ENCODE measurements at regions not wholly inside any gene's neighbourhood (a gene's known extent, or its start where the extent isn't known, plus 50 kb on each side); places are given as distances from the start of the nearest gene placed in this dataset.
"Not testable (repeated sequence)": the region's sequence is repeated elsewhere in the genome, so short reads cannot be mapped to it uniquely, and the experiment has no call there.

- Histone ChIP-seq H2AFZ (replicated peaks; ENCODE audit: low read length, poor library complexity) (no peak overlapping the region), H3K4ac (ENCODE audit: low read depth, low read length) (no peak overlapping the region), H3K79me1 (ENCODE audit: low read depth in 1 of 2, low read length in 2 of 2) (no peaks in the 10 kb centered on the region), H2BK15ac (ENCODE audit: low read depth, low read length) (no peak overlapping the region), H3K4me3 (ENCODE audit: insufficient read depth, low read depth, low read length) (no peak overlapping the region), H2AK5ac (ENCODE audit: low read depth, low read length) (no peak overlapping the region), H3K9me3 (ENCODE audit: control insufficient read depth, insufficient read depth, low read length) (peaks cover 7% of the 10 kb centered on the region), H3K4me2 (ENCODE audit: low read depth, low read length) (no peak overlapping the region), H3K4me1 (ENCODE audit: control insufficient read depth, insufficient read depth, low read length) (no peaks in the 10 kb centered on the region), H3K36me3 (ENCODE audit: control insufficient read depth, insufficient read depth, low read length) (no peaks in the 10 kb centered on the region), H3K27me3 (ENCODE audit: control insufficient read depth, insufficient read depth, low read length) (no peaks in the 10 kb centered on the region), H4K5ac (ENCODE audit: low read depth, low read length) (no peak overlapping the region), H2BK5ac (ENCODE audit: low read depth, low read length, poor library complexity, severe bottlenecking) (no peak overlapping the region), H3K18ac (ENCODE audit: low read depth, low read length) (no peak overlapping the region), H4K91ac (ENCODE audit: insufficient read depth, low read depth, low read length) (no peak overlapping the region), H2BK120ac (ENCODE audit: low read depth, low read length) (no peak overlapping the region), H4K8ac (ENCODE audit: low read depth in 2 of 2, low read length in 2 of 2) (no peak overlapping the region), H2AK9ac (replicated peaks; ENCODE audit: low read depth, low read length, poor library complexity) (no peak overlapping the region), H4K20me1 (ENCODE audit: insufficient read depth, low read length) (no peaks in the 10 kb centered on the region), H3K9me1 (ENCODE audit: insufficient read depth, low read length) (no peaks in the 10 kb centered on the region), H3K23ac (ENCODE audit: low read depth, low read length) (no peak overlapping the region), H3K14ac (replicated peaks; ENCODE audit: low read depth, low read length) (no peak overlapping the region), H3K56ac (ENCODE audit: extremely low read depth, insufficient read depth, low read length) (no peak overlapping the region), H3K9ac (ENCODE audit: low read depth, low read length) (no peak overlapping the region), H2BK20ac (ENCODE audit: low read depth, low read length) (no peak overlapping the region), H3K27ac (ENCODE audit: insufficient read depth, low read length) (no peak overlapping the region)
- no TSS peak for BruUV-seq (replicated peaks)
- TF ChIP-seq CEBPB (IDR thresholded peaks at IDR 0.05; ENCODE audit: low read depth, low read length) (no peak), POLR2A (IDR thresholded peaks at IDR 0.05; ENCODE audit: low read depth, low read length) (no peak), BHLHE40 (IDR thresholded peaks at IDR 0.05; ENCODE audit: low read depth, low read length) (no peak), RFX5 (IDR thresholded peaks at IDR 0.05; ENCODE audit: low read depth, low read length) (no peak), SMC3 (IDR thresholded peaks at IDR 0.05; ENCODE audit: low read depth, low read length) (no peak), MXI1 (IDR thresholded peaks at IDR 0.05; ENCODE audit: borderline replicate concordance, low read depth, low read length) (no peak), USF2 (IDR thresholded peaks at IDR 0.05; ENCODE audit: low read depth, low read length) (no peak)
- in situ Hi-C loops (cut with MboI; ENCODE audit: low sequenced_read_pairs) = no loop called here
- CTCF ChIA-PET = no interaction called here
- POLR2A ChIA-PET (ENCODE audit: unreplicated experiment) = no interaction called here
- ATAC-seq (ENCODE audit: low read depth) (no peak), DNase-seq (no peak)
- intact Hi-C loops (cut with micrococcal nuclease) = no loop called here
- dilution Hi-C loops (cut with HindIII; ENCODE audit: low sequenced_read_pairs, unreplicated experiment) = no loop called here
- 53% methylated on average over 2 of the region's 5 CpGs; no CpG with 5 or more reads in 1 of the 2 experiments for WGBS, 2 experiments (ENCODE audit: extremely low coverage in 2 of 2, insufficient read length in 1 of 2)
Measured at GRCh38 chr7:54439391-54439790, 102.8 kb upstream of the VSTM2A start.

DNA sequence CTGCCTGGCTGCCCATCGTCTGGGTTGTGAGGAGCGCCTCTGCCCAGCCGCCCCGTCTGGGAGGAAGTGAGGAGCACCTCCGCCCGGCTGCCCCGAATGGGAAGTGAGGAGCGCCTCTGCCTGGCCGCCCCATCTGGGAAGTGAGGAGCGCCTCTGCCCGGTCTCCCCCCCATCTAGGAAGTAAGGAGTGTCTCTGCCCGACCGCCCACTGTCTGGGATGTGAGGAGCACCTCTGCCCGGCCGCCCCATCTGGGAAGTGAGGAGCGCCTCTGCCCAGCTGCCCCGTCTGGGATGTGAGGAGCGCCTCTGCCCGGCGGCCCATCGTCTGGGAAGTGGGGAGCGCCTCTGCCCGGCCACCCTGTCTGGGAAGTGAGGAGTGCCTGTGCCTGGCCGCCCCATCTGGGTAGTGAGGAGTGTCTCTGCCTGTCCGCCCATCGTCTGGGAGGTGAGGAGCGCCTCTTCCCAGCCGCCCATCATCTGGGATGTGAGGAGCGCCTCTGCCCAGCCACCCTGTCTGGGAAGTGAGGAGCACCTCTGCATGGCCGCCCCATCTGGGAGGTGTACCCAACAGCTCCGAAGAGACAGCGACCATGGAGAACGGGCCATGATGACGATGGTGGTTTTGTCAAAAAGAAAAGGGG is 98.0 kb upstream of the VSTM2A start:
- POLR2A ChIA-PET (ENCODE audit: unreplicated experiment); H3K36me3 ChIP-seq (ENCODE audit: control insufficient read depth, insufficient read depth, low read length); H2BK15ac ChIP-seq (ENCODE audit: low read depth, low read length); H3K18ac ChIP-seq (ENCODE audit: low read depth, low read length); H3K4me1 ChIP-seq (ENCODE audit: control insufficient read depth, insufficient read depth, low read length); H3K27ac ChIP-seq (ENCODE audit: insufficient read depth, low read length); H4K20me1 ChIP-seq (ENCODE audit: insufficient read depth, low read length); CTCF ChIA-PET; ATAC-seq (ENCODE audit: low read depth); H3K9me3 ChIP-seq (ENCODE audit: control insufficient read depth, insufficient read depth, low read length); intact Hi-C loops (cut with micrococcal nuclease); H2BK120ac ChIP-seq (ENCODE audit: low read depth, low read length); H3K9ac ChIP-seq (ENCODE audit: low read depth, low read length); dilution Hi-C loops (cut with HindIII; ENCODE audit: low sequenced_read_pairs, unreplicated experiment); H3K79me1 ChIP-seq (ENCODE audit: low read depth in 1 of 2, low read length in 2 of 2); H3K4me2 ChIP-seq (ENCODE audit: low read depth, low read length); H3K56ac ChIP-seq (ENCODE audit: extremely low read depth, insufficient read depth, low read length); H4K91ac ChIP-seq (ENCODE audit: insufficient read depth, low read depth, low read length); H3K27me3 ChIP-seq (ENCODE audit: control insufficient read depth, insufficient read depth, low read length); BruUV-seq (replicated peaks); DNase-seq; H2AK5ac ChIP-seq (ENCODE audit: low read depth, low read length); in situ Hi-C loops (cut with MboI; ENCODE audit: low sequenced_read_pairs); H2AFZ ChIP-seq (replicated peaks; ENCODE audit: low read length, poor library complexity); H3K9me1 ChIP-seq (ENCODE audit: insufficient read depth, low read length); H2AK9ac ChIP-seq (replicated peaks; ENCODE audit: low read depth, low read length, poor library complexity); H2BK20ac ChIP-seq (ENCODE audit: low read depth, low read length); H3K23ac ChIP-seq (ENCODE audit: low read depth, low read length); H4K8ac ChIP-seq (ENCODE audit: low read depth in 2 of 2, low read length in 2 of 2); H3K4me3 ChIP-seq (ENCODE audit: insufficient read depth, low read depth, low read length); H4K5ac ChIP-seq (ENCODE audit: low read depth, low read length); H2BK5ac ChIP-seq (ENCODE audit: low read depth, low read length, poor library complexity, severe bottlenecking); H3K14ac ChIP-seq (replicated peaks; ENCODE audit: low read depth, low read length); H3K4ac ChIP-seq (ENCODE audit: low read depth, low read length): not testable (repeated sequence)
- WGBS, 2 experiments (ENCODE audit: extremely low coverage in 2 of 2, insufficient read length in 1 of 2) = 67% methylated on average over 9 of the region's 34 CpGs; no CpG with 5 or more reads in 1 of the 2 experiments
